Stimulated activated CD4-positive, alpha-beta T cell treated with anti-CD3 and anti-CD28 coated beads, Interleukin-4, amount 100 ng/mL, for 24 hours (primary cell): ENCODE measurements at regions not wholly inside any gene's neighbourhood (a gene's known extent, or its start where the extent isn't known, plus 50 kb on each side); places are given as distances from the start of the nearest gene placed in this dataset.

Source experiments
- DNase-seq: peaks from one replicate; pipeline ENCODE4 v3.0.0-alpha.2; 2020

DNA sequence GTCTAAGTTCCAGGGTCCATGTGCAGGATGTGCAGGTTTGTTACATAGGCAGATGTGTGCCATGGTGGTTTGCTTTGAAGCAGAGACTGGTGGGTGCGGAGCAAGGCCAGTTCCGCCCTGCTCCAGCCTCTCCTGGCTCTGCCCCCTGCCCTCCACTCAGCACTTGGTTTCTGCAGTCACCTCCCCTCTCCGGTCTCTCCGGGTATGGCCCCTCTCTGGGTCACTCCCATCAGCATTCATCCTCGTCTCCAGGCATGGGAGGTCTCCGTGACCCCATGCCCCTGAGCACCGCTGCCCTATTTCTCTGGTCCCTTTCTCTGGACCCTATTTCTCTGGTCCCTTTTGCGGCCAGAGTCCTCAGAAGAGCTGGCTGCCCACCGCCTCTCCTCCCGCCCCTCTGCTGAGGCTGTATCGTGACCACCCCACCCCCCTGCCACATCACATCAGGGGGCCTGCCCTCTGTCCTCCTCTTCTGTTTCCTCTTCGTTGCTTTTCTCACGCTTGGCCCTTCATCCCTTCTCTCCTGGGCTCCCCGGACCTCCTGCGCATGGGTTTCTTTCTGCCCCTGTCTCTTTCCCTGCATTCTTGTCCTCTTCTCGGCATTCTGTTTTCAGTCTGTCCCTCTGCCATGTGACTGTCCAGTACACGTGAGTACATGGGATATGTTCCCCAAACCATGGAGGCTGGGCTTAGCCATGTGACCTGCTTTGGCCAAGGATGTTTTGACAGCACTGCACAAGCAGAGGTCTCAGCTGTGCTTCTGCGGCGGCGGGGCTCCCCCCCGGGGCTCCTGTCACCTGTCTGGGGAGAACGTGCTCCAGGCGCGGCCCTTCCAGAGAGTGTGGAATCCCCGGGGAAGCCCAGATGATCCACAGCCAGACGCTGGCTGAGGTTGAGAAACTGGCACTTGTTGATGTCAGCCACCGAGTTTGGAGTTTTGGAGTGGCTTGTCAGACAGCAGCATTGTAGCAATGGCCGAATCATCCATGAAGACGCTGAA lies 54.4 kb upstream of the C1orf174 start:
- DNase-seq = no peak

DNA sequence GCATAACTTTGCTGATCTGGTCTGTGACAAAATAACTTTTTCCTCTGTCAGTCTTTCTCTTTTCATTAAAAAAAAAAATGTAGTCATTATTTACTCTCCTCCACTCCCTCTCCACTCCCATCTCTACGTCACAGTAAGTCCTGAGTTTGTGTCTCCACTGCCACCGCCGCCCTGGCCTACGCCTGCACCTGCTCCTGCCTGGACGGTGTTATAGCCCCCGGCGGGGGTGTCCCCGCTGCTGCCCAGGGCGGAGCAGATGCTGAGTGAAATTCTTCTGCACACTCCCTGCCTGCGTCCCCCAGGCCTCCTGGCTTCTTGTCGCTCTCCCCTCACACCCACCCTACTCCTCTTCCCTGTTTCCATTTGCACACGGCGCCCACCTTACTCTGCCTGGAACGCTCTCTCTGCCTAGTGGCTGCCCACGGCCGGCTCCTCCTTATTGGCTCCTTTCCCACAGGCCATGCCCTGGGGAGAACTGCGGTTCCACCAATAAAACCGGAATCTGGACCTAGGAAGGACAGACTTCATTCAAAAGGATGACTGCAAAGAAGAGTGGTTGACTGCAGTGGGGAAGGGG lies 55.2 kb upstream of the C1orf174 start:
- no peak for DNase-seq

DNA sequence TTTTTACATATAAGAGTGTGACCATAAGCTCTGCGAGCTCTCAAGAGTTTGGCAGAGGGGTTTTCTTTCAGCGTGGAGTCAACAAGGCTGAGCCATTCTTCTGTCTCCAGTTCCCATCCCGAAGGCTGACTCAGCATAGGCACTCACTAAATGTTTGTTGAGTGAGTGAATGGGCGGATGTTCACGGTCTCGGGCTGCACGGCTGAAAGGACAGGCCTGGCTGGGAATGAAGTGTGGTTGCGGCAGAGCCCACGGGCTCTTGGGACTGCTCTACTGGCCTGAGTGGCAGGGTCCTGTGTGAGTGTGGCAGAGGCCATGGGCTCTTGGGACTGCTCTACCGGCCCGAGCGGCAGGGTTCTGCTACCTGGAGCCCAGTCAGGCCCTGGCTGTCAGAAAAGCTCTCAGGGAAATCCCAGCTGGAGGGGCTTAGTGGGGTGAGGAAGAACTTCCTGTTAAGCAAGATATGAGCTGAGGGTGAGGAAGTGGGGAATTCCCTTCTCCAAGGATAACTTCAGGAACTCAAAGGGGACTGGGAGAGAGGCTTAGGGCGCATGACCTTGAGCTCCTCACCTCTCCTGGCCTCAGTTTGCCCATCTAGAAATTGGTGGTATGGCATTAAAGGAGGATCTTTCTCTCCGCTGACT lies 56.6 kb upstream of the C1orf174 start:
- DNase-seq = no peak

DNA sequence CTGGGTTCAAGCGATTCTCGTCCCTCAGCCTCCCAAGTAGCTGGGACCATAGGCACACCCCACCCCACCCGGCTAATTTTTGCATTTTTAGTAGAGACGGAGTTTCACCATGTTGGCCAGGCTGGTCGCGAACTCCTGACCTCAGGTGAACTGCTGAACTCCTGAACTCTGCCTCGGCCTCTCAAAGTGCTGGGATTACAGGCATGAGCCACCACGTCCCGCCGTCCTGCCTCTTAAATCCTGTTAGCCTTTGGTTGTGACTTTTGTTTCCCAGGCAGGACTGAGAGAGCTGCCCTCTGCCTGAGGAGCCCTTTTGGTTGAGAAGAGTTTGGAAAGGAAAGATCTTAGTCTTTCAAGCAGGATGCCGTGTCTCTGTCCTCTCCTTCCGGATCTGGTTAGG lies 59.3 kb upstream of the C1orf174 start:
- no peak for DNase-seq

- DNase-seq = no peak
Measured at GRCh38 chr1:3963554-3963953, 63.5 kb upstream of the C1orf174 start.

- no peak for DNase-seq
Measured at GRCh38 chr1:3965693-3966092, 65.6 kb upstream of the C1orf174 start.

- no peak for DNase-seq
Measured at GRCh38 chr1:3968851-3969250, 68.8 kb upstream of the C1orf174 start.

GRCh38 chr1:3971981-3972380 lies 71.9 kb upstream of the C1orf174 start:
- DNase-seq = no peak

DNA sequence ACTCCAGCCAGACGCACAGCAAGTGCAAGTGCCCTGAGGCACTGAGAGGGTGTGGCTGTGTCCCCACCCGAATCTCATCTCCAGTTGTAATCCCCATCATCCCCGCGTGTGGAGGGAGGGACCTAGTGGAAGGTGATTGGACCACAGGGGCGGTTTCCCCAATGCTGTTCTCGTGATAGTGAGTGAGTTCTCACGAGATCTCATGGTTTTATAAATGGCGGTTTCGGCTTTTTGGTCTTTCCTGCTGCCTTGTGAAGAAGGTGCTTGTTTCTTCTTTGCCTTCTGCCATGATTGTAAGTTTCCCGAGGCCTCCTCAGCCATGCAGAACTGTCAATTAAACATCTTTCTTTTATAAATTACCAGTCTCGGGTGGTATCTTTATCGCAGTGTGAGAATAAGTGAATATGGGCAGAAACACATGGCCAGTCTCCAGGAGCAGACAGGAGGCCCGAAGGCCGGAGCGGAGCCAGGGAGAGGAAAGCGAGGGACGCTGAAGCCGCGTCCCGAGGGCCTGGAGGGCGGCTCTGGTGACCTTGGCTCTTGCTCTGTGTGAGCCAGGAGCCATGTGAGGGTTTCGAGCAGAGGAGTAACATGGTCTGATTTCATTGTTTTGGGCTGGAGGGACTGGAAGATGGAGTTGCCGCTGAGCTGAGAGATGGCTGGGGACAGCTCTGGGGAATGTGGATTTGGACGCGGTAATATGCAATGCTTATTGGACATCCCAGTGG lies 76.0 kb upstream of the C1orf174 start:
- no peak for DNase-seq

- DNase-seq = no peak
Measured at GRCh38 chr1:3976821-3977220, 76.7 kb upstream of the C1orf174 start.

- no peak for DNase-seq
Measured at GRCh38 chr1:3978196-3978989, 78.3 kb upstream of the C1orf174 start.

- no peak for DNase-seq
Measured at GRCh38 chr1:3978990-3979325, 78.9 kb upstream of the C1orf174 start.

- DNase-seq = no peak
Measured at GRCh38 chr1:3981261-3981660, 81.2 kb upstream of the C1orf174 start.

- DNase-seq = no peak
Measured at GRCh38 chr1:3981746-3982505, 81.9 kb upstream of the C1orf174 start.

- no peak for DNase-seq
Measured at GRCh38 chr1:3983181-3983580, 83.1 kb upstream of the C1orf174 start.

DNA sequence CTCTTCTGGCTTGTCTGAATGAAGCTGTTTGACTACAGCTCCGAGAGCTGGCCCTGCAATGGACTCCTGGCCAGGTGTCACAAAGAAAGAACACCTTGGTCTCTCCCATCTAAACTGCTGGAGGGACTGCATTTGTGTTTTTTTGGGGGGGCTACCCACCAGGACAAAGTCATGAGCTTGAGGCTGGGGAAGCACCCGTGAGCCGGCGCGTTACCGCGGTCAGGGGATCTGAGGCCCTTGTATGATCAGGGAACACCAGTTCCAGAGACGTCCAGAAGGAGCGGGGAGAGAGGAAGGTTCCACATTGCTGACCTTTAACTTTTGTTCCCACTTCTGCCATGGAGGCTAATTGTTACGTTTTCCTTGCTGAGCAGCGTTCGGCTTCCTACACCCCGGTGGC lies 84.5 kb upstream of the C1orf174 start:
- no peak for DNase-seq

DNA sequence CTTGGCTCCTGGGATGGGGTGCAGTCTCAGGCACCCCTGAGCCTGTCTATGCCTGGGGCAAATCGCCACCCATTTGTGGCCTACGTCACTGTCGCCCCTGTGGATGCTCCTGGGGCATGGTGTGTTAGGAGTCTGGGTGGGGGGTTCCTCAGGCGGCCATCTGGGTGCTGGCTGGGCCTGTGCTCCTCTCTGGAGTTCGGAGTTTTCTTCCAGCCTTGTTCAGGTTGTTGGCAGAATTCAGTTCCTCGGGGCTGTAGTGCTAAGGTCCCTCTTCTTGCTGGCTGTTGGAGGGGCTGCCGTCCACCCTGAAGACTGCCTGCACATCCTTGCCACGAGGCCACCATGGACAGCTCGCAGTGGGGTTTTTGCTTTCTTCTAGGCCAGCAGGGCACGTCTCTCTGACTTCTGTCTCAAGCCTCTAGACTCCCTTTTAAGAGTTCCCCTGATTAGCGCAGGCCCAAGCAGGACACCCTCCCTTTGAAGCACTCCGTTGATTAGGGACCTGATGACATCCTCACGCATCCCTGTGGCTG lies 86.7 kb upstream of the C1orf174 start:
- DNase-seq = no peak

DNA sequence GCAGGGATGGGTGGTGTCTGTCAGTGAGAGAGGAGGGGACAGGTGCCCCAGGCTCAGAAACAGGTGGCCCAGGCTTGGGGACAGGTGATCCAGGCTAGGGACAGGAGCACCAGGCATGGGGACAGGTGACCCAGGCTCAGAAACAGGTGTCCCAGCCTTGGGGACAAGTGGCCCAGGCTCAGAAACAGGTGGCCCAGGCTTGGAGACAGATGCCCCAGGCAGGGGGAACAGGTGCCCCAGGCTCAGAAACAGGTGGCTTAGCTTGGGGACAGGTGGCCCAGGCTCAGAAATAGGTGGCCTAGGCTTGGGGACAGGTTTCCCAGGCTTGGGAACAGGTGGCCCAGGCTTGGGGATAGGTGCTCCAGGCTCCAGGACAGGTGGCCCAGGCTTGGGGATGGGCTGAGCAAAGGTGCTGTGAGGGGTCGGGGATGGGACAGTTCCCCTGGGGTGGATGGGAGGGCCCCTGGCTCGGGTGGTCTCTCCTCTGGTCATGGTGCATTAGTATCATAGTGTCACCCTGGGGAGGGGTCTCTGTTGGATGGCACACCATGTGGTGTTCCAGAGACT lies 87.7 kb upstream of the C1orf174 start:
- no peak for DNase-seq

- no peak for DNase-seq
Measured at GRCh38 chr1:3988431-3988830, 88.4 kb upstream of the C1orf174 start.

DNA sequence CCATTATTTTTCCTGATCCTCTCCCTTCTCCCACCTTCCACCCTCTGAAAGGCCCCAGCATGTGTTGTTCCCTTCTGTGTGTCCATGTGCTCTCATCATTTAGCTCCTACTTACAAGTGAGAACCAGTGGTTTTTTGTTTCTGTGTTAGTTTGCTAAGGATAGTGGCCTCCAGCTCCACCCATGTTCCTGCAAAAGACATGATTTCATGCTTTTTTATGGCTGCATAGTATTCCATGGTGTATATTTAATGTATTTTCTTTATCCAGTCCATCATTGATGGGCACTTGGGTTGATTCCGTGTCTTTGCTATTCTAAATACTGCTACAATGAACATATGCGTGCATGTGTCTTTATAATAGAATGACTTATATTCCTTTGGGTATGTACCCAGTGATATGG lies 89.4 kb upstream of the C1orf174 start:
- no peak for DNase-seq

DNA sequence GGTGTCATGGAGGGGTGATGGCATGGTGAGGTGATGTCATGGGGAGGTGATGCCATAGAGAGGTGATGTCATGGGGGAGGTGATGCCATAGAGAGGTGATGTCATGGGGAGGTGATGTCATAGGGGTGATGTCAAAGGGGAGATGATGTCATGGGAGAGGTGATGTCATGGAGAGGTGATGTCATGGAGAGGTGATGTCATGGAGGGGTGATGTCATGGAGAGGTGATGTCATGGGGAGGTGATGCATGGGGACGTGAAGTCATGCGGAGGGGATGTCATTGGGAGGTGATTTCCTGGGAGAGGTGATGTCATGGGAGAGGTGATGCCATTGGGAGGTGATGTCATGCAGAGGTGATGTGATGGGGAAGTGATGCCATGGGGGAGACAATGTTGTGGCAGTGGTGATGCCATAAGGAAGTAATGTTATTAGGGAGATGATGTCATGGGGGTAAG lies 92.1 kb upstream of the C1orf174 start:
- no peak for DNase-seq
